ENCODE measurements at regions not wholly inside any gene's neighbourhood (a gene's known extent, or its start where the extent isn't known, plus 50 kb on each side); places are given as distances from the start of the nearest gene placed in this dataset.

DNA sequence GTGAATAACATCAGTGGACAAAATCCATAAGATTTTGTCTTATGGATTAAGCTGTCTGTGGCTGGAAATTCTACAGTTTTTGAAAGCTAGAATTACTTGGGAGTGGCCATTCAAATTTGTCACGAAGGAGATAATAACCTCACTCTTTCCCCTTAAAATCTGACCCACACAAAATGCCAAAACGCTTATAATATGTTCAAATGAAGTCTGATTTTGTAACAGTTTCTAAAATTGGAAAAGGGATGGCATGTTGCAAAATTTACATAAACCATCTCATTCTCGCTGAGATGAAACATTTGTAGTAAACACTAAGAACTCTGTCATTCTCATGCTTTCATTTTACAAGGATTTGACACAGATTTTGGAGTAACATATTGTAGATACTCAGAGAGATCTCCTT, 112.7 kb downstream of the GJA1 start:
- TF ChIP-seq TCF12 (IDR thresholded peaks at IDR 0.05; ENCODE audit: low read depth, low read length) (no peak), CTCF (IDR thresholded peaks at IDR 0.05 in 2 of 3, conservative IDR thresholded peaks at IDR 0.05 in 1 of 3; ENCODE audit: control insufficient read depth in 2 of 3, extremely low read depth in 1 of 3, insufficient read depth in 1 of 3, low read depth in 3 of 3, low read length in 3 of 3) (no peak), EGR1 (IDR thresholded peaks at IDR 0.05; ENCODE audit: borderline replicate concordance in 1 of 2, low read depth in 2 of 2, low read length in 2 of 2) (no peak), KDM1A (IDR thresholded peaks at IDR 0.05; ENCODE audit: borderline replicate concordance) (no peak), NFIC (IDR thresholded peaks at IDR 0.05; ENCODE audit: low read depth, low read length) (no peak), HCFC1 (IDR thresholded peaks at IDR 0.05; ENCODE audit: low read length) (no peak), ZNF217 (IDR thresholded peaks at IDR 0.05) (no peak), EP300 (IDR thresholded peaks at IDR 0.05; ENCODE audit: borderline replicate concordance in 1 of 2, control insufficient read depth in 1 of 2, low read depth in 2 of 2, low read length in 2 of 2) (no peak), POLR2A (IDR thresholded peaks at IDR 0.05; ENCODE audit: low read depth, low read length) (no peak), MEF2A (IDR thresholded peaks at IDR 0.05; ENCODE audit: insufficient read depth, low read depth, low read length) (no peak)
- TF ChIP-seq, protein P1, sequence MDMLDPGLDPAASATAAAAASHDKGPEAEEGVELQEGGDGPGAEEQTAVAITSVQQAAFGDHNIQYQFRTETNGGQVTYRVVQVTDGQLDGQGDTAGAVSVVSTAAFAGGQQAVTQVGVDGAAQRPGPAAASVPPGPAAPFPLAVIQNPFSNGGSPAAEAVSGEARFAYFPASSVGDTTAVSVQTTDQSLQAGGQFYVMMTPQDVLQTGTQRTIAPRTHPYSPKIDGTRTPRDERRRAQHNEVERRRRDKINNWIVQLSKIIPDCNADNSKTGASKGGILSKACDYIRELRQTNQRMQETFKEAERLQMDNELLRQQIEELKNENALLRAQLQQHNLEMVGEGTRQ (IDR thresholded peaks at IDR 0.05; ENCODE audit: borderline replicate concordance, low read depth, low read length) = no peak

Data from GM12878 (cell line).